22Rv1 (cell line): ENCODE measurements at regions not wholly inside any gene's neighbourhood (a gene's known extent, or its start where the extent isn't known, plus 50 kb on each side); places are given as distances from the start of the nearest gene placed in this dataset.

Source experiments
- ZFX ChIP-seq: fragments of 450-650 bp; IDR thresholded peaks from 2 replicates; pipeline ENCODE4 v1.6.1; 2017; ENCODE audit warnings: antibody characterized with exemption, borderline replicate concordance
- TF ChIP-seq, protein P1 (sequence below): fragments of 450-650 bp; IDR thresholded peaks from 2 replicates; pipeline ENCODE4 v1.5.1; 2017; ENCODE audit warnings: mild to moderate bottlenecking

DNA sequence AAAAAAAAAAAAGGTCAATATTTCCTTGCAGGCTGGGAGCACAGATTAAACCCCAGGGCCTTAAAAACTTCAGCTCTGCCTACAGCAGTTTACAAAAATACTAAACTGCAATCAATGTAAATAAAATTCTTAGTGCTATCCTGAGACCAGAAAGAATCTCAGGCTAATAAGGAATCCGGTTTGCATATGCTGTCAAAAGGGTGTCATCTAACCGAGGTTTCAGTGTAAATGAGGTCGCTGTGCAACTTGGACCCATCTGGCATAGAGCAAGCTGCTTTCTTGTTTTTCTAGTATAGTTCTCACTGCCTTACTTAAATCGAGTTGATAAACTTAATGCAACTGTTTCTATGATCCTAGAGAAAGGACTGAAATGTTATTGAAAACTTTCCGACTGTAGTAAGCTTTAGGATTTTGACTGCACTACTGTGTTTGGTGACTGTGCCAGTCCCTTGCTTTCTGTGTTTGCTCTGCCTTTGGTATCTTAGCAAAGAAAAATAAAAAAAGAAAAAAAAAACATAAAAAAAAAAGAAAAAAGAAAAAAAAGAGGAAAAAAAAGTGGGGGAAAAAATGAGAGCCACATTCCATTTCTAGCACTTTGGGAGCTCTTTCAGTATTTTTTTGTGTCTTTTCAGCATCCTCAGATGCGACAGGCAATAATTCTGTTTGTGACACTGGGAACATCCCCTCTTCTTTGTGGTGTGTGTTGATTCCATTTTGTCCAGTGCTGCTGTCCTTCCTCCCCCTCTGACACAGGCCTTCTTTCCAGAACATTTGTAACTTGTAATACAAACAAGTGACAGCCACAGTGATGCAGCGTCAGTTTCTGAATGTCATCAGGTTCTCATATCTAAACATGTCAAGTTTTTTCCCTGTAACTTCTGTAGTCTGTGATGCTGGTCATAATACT lies 340.5 kb downstream of the ZNF536 start:
- TF ChIP-seq, protein P1, sequence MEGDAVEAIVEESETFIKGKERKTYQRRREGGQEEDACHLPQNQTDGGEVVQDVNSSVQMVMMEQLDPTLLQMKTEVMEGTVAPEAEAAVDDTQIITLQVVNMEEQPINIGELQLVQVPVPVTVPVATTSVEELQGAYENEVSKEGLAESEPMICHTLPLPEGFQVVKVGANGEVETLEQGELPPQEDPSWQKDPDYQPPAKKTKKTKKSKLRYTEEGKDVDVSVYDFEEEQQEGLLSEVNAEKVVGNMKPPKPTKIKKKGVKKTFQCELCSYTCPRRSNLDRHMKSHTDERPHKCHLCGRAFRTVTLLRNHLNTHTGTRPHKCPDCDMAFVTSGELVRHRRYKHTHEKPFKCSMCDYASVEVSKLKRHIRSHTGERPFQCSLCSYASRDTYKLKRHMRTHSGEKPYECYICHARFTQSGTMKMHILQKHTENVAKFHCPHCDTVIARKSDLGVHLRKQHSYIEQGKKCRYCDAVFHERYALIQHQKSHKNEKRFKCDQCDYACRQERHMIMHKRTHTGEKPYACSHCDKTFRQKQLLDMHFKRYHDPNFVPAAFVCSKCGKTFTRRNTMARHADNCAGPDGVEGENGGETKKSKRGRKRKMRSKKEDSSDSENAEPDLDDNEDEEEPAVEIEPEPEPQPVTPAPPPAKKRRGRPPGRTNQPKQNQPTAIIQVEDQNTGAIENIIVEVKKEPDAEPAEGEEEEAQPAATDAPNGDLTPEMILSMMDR: no peak
- no peak for TF ChIP-seq ZFX
